ENCODE measurements at regions not wholly inside any gene's neighbourhood (a gene's known extent, or its start where the extent isn't known, plus 50 kb on each side); places are given as distances from the start of the nearest gene placed in this dataset.

- DNase-seq: no peak
These were observed 188.8 kb downstream of the TSHZ3 start for GRCh38 chr19:31160336-31160926.

GRCh38 chr19:31154021-31154420 is 195.2 kb downstream of the TSHZ3 start:
- no peak for DNase-seq

- no peak for DNase-seq
These were observed 196.3 kb downstream of the TSHZ3 start for GRCh38 chr19:31152906-31153305.

- DNase-seq: no peak
These were observed 199.7 kb downstream of the TSHZ3 start for GRCh38 chr19:31149441-31149941.

GRCh38 chr19:31148671-31149070 is 200.6 kb downstream of the TSHZ3 start:
- no peak for DNase-seq

- no peak for DNase-seq
These were observed 202.0 kb downstream of the TSHZ3 start for GRCh38 chr19:31147234-31147633.

GRCh38 chr19:31146546-31147183 is 202.6 kb downstream of the TSHZ3 start:
- no peak for DNase-seq

GRCh38 chr19:31146015-31146414 is 203.2 kb downstream of the TSHZ3 start:
- no peak for DNase-seq

GRCh38 chr19:31145007-31145406 is 204.2 kb downstream of the TSHZ3 start:
- no peak for DNase-seq

GRCh38 chr19:31144075-31144870 is 205.0 kb downstream of the TSHZ3 start:
- no peak for DNase-seq

GRCh38 chr19:31141301-31141700 is 207.9 kb downstream of the TSHZ3 start:
- DNase-seq: no peak

- DNase-seq: no peak
These were observed 208.5 kb downstream of the TSHZ3 start for GRCh38 chr19:31140717-31141116.

GRCh38 chr19:31139871-31140505 is 209.2 kb downstream of the TSHZ3 start:
- DNase-seq: no peak

GRCh38 chr19:31138077-31138476 is 211.2 kb downstream of the TSHZ3 start:
- no peak for DNase-seq

GRCh38 chr19:31135841-31136240 is 213.4 kb downstream of the TSHZ3 start:
- no peak for DNase-seq

- DNase-seq: no peak
These were observed 216.5 kb downstream of the TSHZ3 start for GRCh38 chr19:31132753-31133110.

GRCh38 chr19:31128291-31128690 is 220.9 kb downstream of the TSHZ3 start:
- no peak for DNase-seq

GRCh38 chr19:31127134-31127967 is 221.9 kb downstream of the TSHZ3 start:
- no peak for DNase-seq

GRCh38 chr19:31126236-31126635 is 223.0 kb downstream of the TSHZ3 start:
- no peak for DNase-seq

GRCh38 chr19:31125071-31125470 is 224.2 kb downstream of the TSHZ3 start:
- DNase-seq: no peak

GRCh38 chr19:31121501-31121900 is 227.7 kb downstream of the TSHZ3 start:
- DNase-seq: no peak

GRCh38 chr19:31120952-31121351 is 228.3 kb downstream of the TSHZ3 start:
- DNase-seq: no peak
